ENCODE measurements at regions not wholly inside any gene's neighbourhood (a gene's known extent, or its start where the extent isn't known, plus 50 kb on each side); places are given as distances from the start of the nearest gene placed in this dataset.

GRCh38 chr12:19064713-19065112, 64.8 kb upstream of the PLEKHA5 start:
- TF ChIP-seq POLR2AphosphoS5 (IDR thresholded peaks at IDR 0.05; ENCODE audit: low read depth) (no peak), CTCF (IDR thresholded peaks at IDR 0.05; ENCODE audit: insufficient read depth, low read length) (no peak), GABPA (IDR thresholded peaks at IDR 0.05; ENCODE audit: low read depth) (no peak), SPI1 (IDR thresholded peaks at IDR 0.05; ENCODE audit: borderline replicate concordance, low read depth) (no peak)

Measured in HL-60 (cell line).